Spleen (tissue), 11 donors: ENCODE measurements at regions not wholly inside any gene's neighbourhood (a gene's known extent, or its start where the extent isn't known, plus 50 kb on each side); places are given as distances from the start of the nearest gene placed in this dataset.

Experiments used
- DNase-seq: peaks from one replicate; pipeline ENCODE4 v3.0.0-alpha.2; 2020
- H3K27ac ChIP-seq, 8 donors: fragments of 200-600 bp; sonication (generic) in 7 of 8; 1 replicate in 4 of 8; 2 replicates in 4 of 8; pipeline versions ENCODE4 v1.5.0 to v1.8.0; 2016 to 2021; ENCODE audit warnings: inconsistent platforms in 4 of 8, mild to moderate bottlenecking in 4 of 8, moderate library complexity in 1 of 8
- H3K27me3 ChIP-seq, 7 donors: fragments of 200-600 bp; sonication (generic) in 6 of 7; replicated peaks in 1 of 7; 1 replicate in 4 of 7; 2 replicates in 3 of 7; pipeline versions ENCODE4 v1.5.0 to v1.8.0; 2016 to 2021; ENCODE audit warnings: inconsistent platforms in 3 of 7, mild to moderate bottlenecking in 1 of 7
- H3K36me3 ChIP-seq, 6 donors: fragments of 200-600 bp; sonication (generic) in 5 of 6; 1 replicate in 4 of 6; 2 replicates in 2 of 6; pipeline versions ENCODE4 v1.5.0 to v1.8.0; 2016 to 2021; ENCODE audit warnings: inconsistent platforms in 2 of 6
- H3K4me1 ChIP-seq, 6 donors: fragments of 200-600 bp; sonication (generic) in 5 of 6; 1 replicate in 3 of 6; 2 replicates in 3 of 6; pipeline versions ENCODE4 v1.5.0 to v1.8.0; 2016 to 2021; ENCODE audit warnings: inconsistent platforms in 3 of 6
- H3K4me3 ChIP-seq, 8 donors: fragments of 200-600 bp; sonication (generic) in 7 of 8; 1 replicate in 4 of 8; 2 replicates in 4 of 8; pipeline versions ENCODE4 v1.5.0 to v1.8.0; 2016 to 2021; ENCODE audit warnings: inconsistent platforms in 4 of 8, mild to moderate bottlenecking in 4 of 8, moderate library complexity in 2 of 8
- H3K9me3 ChIP-seq, 8 donors: fragments of 200-600 bp; sonication (generic) in 7 of 8; 1 replicate in 4 of 8; 2 replicates in 4 of 8; pipeline versions ENCODE4 v1.5.0 to v1.8.0; 2016 to 2021; ENCODE audit warnings: inconsistent platforms in 4 of 8
- POLR2A ChIP-seq, 3 donors: fragments of 450-650 bp; IDR thresholded peaks; one replicate each; pipeline ENCODE4 v1.5.1; 2017; ENCODE audit warnings: antibody characterized with exemption in 3 of 3, mild to moderate bottlenecking in 1 of 3
- POLR2AphosphoS5 ChIP-seq, 3 donors: sonication (generic); formaldehyde crosslinking; IDR thresholded peaks; one replicate each; pipeline ENCODE4 v1.5.1; 2017; ENCODE audit warnings: antibody characterized with exemption in 3 of 3
- WGBS, 5 donors: extraction: QIAGEN DNeasy Blood & Tissue Kit in 3 of 5; methylation state at CpG; one replicate each; pipeline versions ENCODE4 v1.1.5 to v1.1.7; 2013 to 2018; 5-methylcytosine and 5-hydroxymethylcytosine counted together
- intact Hi-C: fragments of 100-400 bp; cut with DNase I; formaldehyde crosslinking; loops from one replicate; pipeline ENCODE4 v1.15.0; 2023; ENCODE audit warnings: low total_unique reads
- TF ChIP-seq, protein P1 (sequence below), 11 experiments: fragments of 200-600 bp in 7 of 11; fragments of 450-650 bp in 4 of 11; sonication (generic) in 4 of 11; IDR thresholded peaks in 8 of 11; conservative IDR thresholded peaks in 3 of 11; 1 replicate in 7 of 11; 2 replicates in 4 of 11; pipeline versions ENCODE4 v1.4.0 to v1.8.0; 2016 to 2021; ENCODE audit warnings: antibody characterized with exemption in 11 of 11, inconsistent platforms in 4 of 11, mild to moderate bottlenecking in 1 of 11
- donor health status: healthy with polysubstance abuse.
- donor health status: DM: no; HTN: no; CAD: no; lungs with moderate emphysema.
- donor health status: DM: no; HTN: no; CAD: no.
- donor health status: Bipolar disorder and iron deficiency.
- donor health status: healthy.
- donor health status: DM: no; HTN: no; CAD: no.
- donor health status: DM: yes; HTN: yes; CAD: no.

DNA sequence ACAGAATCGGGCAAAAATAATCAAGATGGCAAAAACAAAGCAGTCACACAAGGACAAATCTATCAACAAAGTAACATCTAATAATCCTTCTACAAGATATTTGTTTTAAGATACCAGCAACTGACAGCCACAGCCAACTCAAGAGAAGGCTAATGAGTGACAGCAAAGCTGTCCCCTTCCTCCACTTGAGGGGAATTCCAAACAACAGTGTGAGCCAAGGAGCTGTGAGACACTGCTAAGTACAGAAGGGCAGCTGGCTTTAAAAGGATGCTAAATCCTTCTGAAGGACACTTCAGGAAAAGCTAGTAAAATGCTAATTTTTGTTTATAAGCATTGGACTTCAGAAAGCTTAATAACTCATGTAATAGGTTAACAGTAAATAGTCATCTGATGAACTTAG, 120.3 kb upstream of the GOLGA8J start:
- Histone ChIP-seq H3K4me1 (no peaks in the 10 kb centered on the region), H3K27me3 (peaks cover 0 to 39% (median 6%) of the 10 kb centered on the region in 7 donors), H3K9me3 (no peaks in the 10 kb centered on the region), H3K36me3 (no peaks in the 10 kb centered on the region), H3K27ac (no peak overlapping the region), H3K4me3 (no peak overlapping the region)
- intact Hi-C loops: no loop called here
- no peak for TF ChIP-seq POLR2A (IDR thresholded peaks at IDR 0.05)
- TF ChIP-seq, protein P1, sequence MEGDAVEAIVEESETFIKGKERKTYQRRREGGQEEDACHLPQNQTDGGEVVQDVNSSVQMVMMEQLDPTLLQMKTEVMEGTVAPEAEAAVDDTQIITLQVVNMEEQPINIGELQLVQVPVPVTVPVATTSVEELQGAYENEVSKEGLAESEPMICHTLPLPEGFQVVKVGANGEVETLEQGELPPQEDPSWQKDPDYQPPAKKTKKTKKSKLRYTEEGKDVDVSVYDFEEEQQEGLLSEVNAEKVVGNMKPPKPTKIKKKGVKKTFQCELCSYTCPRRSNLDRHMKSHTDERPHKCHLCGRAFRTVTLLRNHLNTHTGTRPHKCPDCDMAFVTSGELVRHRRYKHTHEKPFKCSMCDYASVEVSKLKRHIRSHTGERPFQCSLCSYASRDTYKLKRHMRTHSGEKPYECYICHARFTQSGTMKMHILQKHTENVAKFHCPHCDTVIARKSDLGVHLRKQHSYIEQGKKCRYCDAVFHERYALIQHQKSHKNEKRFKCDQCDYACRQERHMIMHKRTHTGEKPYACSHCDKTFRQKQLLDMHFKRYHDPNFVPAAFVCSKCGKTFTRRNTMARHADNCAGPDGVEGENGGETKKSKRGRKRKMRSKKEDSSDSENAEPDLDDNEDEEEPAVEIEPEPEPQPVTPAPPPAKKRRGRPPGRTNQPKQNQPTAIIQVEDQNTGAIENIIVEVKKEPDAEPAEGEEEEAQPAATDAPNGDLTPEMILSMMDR (IDR thresholded peaks at IDR 0.05 in 8 of 11, conservative IDR thresholded peaks at IDR 0.05 in 3 of 11): no peak
- TF ChIP-seq POLR2AphosphoS5 (IDR thresholded peaks at IDR 0.05): no peak
- 66 to 83% (median 69%) methylated on average over 1 of the region's 1 CpG for WGBS, 5 donors
- no peak for DNase-seq

DNA sequence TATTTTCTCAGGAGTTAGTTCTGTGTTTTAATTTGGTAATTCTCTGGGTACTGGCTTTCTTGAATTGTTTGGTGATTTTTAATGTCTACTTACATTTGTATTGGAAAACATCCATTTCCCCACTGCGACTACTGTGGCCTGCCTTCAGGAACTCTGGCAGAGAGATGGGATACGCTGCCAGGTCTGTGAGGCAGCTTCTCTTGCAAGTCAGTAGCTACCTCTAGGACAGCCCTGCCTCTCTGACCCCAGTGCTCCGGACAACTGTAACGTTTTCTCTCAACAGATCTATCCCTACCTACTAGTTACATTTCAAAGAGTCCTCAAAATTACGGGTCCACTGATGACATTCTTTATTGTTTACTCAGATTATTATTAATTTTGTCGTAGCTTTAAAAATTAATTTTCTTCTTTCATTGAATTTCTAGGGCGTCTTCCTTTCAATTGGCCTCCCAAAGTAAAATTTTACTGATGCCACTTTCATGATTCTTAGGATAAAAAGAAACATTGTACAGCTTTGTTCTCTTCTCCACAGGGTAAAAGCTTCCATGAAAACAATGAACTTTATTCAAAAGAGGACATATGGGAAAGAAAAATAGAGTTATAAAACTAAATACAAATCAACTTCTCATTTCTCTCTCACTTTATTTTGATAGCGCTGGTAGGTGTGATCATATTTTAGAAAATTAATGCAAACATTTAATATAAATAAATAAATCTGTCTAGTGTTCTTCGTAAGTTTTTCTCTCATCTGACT, 123.2 kb upstream of the GOLGA8J start:
- 76 to 81% (median 80%) methylated on average over 9 of the region's 9 CpGs for whole genome bisulfite sequencing, 5 donors
- no peaks in the 10 kb centered on the region for H3K4me1 ChIP-seq
- H3K27ac ChIP-seq: no peak overlapping the region
- no peak overlapping the region for H3K4me3 ChIP-seq
- no peaks in the 10 kb centered on the region for H3K9me3 ChIP-seq
- TF ChIP-seq, protein P1 (IDR thresholded peaks at IDR 0.05 in 8 of 11, conservative IDR thresholded peaks at IDR 0.05 in 3 of 11): no peak
- TF ChIP-seq POLR2A (IDR thresholded peaks at IDR 0.05): no peak
- no peak for TF ChIP-seq POLR2AphosphoS5 (IDR thresholded peaks at IDR 0.05)
- DNase-seq: no peak
- H3K36me3 ChIP-seq: no peaks in the 10 kb centered on the region
- intact Hi-C loops: no loop called here
- peaks cover 0 to 18% (median 0%) of the 10 kb centered on the region in 7 donors for H3K27me3 ChIP-seq

DNA sequence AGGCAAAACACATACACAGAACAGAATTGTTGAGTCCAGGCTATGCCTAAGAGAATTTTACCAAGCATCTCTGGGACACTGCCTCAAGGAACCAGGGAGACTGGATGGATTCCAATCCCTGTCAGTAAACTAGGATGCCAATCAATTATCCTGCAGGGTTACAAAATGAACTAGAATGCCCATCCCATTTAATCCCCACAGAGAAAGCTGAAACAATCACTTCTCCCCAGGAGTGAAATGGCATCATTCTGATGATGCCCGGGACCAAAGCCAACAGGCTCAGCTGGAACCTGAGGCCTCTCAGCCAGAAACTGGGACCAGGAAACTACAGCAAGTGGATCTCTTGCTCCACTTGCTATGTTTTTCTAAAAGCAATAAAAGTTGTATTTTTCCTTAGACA, 130.0 kb upstream of the TJP1 start:
- no peak overlapping the region for H3K4me3 ChIP-seq
- WGBS, 5 donors: 69 to 93% (median 85%) methylated on average over 1 of the region's 1 CpG
- TF ChIP-seq POLR2A (IDR thresholded peaks at IDR 0.05) (no peak), POLR2AphosphoS5 (IDR thresholded peaks at IDR 0.05) (no peak)
- TF ChIP-seq, protein P1 (IDR thresholded peaks at IDR 0.05 in 8 of 11, conservative IDR thresholded peaks at IDR 0.05 in 3 of 11): no peak

DNA sequence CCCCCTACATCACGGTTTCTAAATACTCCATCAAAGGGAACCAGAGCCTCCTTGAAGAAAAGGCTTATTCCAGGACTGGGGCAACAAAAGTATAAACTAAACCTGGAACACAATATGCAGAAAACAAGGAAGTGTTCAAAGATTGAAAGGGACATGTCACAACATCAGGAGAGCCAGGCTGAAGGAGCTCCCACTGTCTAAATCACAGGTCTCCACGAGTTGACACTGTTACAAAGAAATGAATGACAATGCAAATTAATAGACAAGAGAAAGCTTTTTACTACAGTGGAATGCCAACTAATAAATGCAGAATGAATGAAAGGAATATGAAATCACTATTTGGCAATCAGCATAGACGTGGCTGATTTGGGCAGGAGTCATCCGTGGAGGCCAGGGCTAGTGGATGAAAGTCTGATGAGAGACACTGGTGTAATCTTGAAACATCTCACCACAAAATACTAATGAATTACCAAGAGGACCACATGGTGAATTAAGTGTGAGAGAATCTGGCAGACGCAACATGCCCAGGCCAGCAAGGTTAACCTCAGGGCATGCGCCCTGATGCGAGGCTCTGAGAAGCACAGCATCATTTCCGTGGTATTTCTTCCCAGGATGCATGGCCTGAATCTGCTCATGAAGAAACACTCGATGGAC, 123.8 kb upstream of the TJP1 start:
- H3K27me3 ChIP-seq: no peaks in the 10 kb centered on the region
- DNase-seq: no peak
- no peak overlapping the region for H3K27ac ChIP-seq
- H3K9me3 ChIP-seq: no peaks in the 10 kb centered on the region
- 80 to 86% (median 83%) methylated on average over 9 of the region's 9 CpGs for WGBS, 5 donors
- H3K4me3 ChIP-seq: no peak overlapping the region
- TF ChIP-seq, protein P1 (IDR thresholded peaks at IDR 0.05 in 8 of 11, conservative IDR thresholded peaks at IDR 0.05 in 3 of 11): no peak
- TF ChIP-seq POLR2A (IDR thresholded peaks at IDR 0.05): no peak
- no peak for TF ChIP-seq POLR2AphosphoS5 (IDR thresholded peaks at IDR 0.05)
- no peaks in the 10 kb centered on the region for H3K36me3 ChIP-seq
- intact Hi-C loops: no loop called here
- H3K4me1 ChIP-seq: no peaks in the 10 kb centered on the region

More for the DNA sequence above, 130.0 kb upstream of the TJP1 start:
- intact Hi-C loops: no loop called here
- H3K27me3 ChIP-seq: no peaks in the 10 kb centered on the region
- no peaks in the 10 kb centered on the region for H3K36me3 ChIP-seq
- no peak for DNase-seq
- no peaks in the 10 kb centered on the region for H3K4me1 ChIP-seq
- H3K9me3 ChIP-seq: no peaks in the 10 kb centered on the region
- H3K27ac ChIP-seq: no peak overlapping the region
